PC-9 (cell line): ENCODE measurements at regions not wholly inside any gene's neighbourhood (a gene's known extent, or its start where the extent isn't known, plus 50 kb on each side); places are given as distances from the start of the nearest gene placed in this dataset.

Experiments
- BruUV-seq: library from RNA; stranded (reverse); fragments of 400-500 nt; replicated peaks from 2 replicates; lab custom pipeline; 2021; lab: Mats Ljungman, UMichigan
- CTCF ChIA-PET: fragments of 300-600 bp; sonication (Branson Sonifier 250); formaldehyde crosslinking; loops from one replicate; lab custom pipeline; 2022; ENCODE audit warnings: antibody characterized with exemption; lab: Charles Lee
- POLR2A ChIA-PET: fragments of 300-600 bp; sonication (Branson Sonifier 250); formaldehyde crosslinking; loops from one replicate; lab custom pipeline; 2022; ENCODE audit warnings: antibody characterized with exemption; ENCODE audit not compliant: unreplicated experiment; lab: Charles Lee
- DNase-seq, 2 experiments: peaks; one replicate each; pipeline versions ENCODE4 v3.0.0 to v3.0.0-alpha.2; 2015 to 2022; ENCODE audit warnings: mixed read lengths in 1 of 2
- H2AFZ ChIP-seq: fragments of 200-600 bp; sonication (generic); 2 replicates; pipeline ENCODE4 v1.8.1; 2017; ENCODE audit warnings: antibody characterized with exemption
- H3F3A ChIP-seq: fragments of 200-600 bp; sonication (generic); 2 replicates; pipeline ENCODE4 v1.8.1; 2017; ENCODE audit warnings: antibody characterized with exemption, mild to moderate bottlenecking, low read depth; ENCODE audit not compliant: insufficient read depth
- H3K27ac ChIP-seq: fragments of 200-600 bp; sonication (generic); 2 replicates; pipeline ENCODE4 v1.6.1; 2016; ENCODE audit warnings: mixed run types
- H3K27me3 ChIP-seq: fragments of 200-600 bp; sonication (generic); 2 replicates; pipeline ENCODE4 v1.6.1; 2016; ENCODE audit warnings: low read depth, mixed run types; ENCODE audit not compliant: insufficient read depth
- H3K36me3 ChIP-seq: fragments of 200-600 bp; sonication (generic); 2 replicates; pipeline ENCODE4 v1.6.1; 2016; ENCODE audit warnings: low read depth, mixed run types
- H3K4me1 ChIP-seq: fragments of 200-600 bp; sonication (generic); replicated peaks from 2 replicates; pipeline ENCODE4 v1.6.1; 2016; ENCODE audit warnings: mixed run types; ENCODE audit not compliant: insufficient read depth
- H3K4me2 ChIP-seq: fragments of 200-600 bp; sonication (generic); 2 replicates; pipeline ENCODE4 v1.6.1; 2017; ENCODE audit warnings: mixed run types
- H3K4me3 ChIP-seq: fragments of 200-600 bp; sonication (generic); 2 replicates; pipeline ENCODE4 v1.6.1; 2016; ENCODE audit warnings: mixed run types
- H3K79me2 ChIP-seq: fragments of 200-600 bp; sonication (generic); 2 replicates; pipeline ENCODE4 v1.6.1; 2017; ENCODE audit warnings: low read depth, mixed run types
- H3K9me2 ChIP-seq: fragments of 200-600 bp; sonication (generic); 2 replicates; pipeline ENCODE4 v1.8.1; 2017; ENCODE audit warnings: mild to moderate bottlenecking; ENCODE audit not compliant: insufficient read depth
- H3K9me3 ChIP-seq: fragments of 200-600 bp; sonication (generic); 2 replicates; pipeline ENCODE4 v1.8.1; 2016; ENCODE audit warnings: low read depth; ENCODE audit not compliant: insufficient read depth
- H4K20me1 ChIP-seq: fragments of 200-600 bp; sonication (generic); 2 replicates; pipeline ENCODE4 v1.8.1; 2017; ENCODE audit not compliant: insufficient read depth
- EZH2 ChIP-seq: fragments of 200-600 bp; sonication (generic); IDR thresholded peaks from 2 replicates; pipeline ENCODE4 v1.8.0; 2017; ENCODE audit warnings: antibody characterized with exemption, low read depth
- intact Hi-C: fragments of 100-400 bp; cut with micrococcal nuclease; formaldehyde crosslinking; loops from one replicate; pipeline ENCODE4 v1.10.0; 2022; ENCODE audit not compliant: unreplicated experiment
- TF ChIP-seq, protein P1 (sequence below): fragments of 200-600 bp; sonication (generic); conservative IDR thresholded peaks from 2 replicates; pipeline ENCODE4 v1.6.1; 2017; ENCODE audit warnings: mixed run types, antibody characterized with exemption, mild to moderate bottlenecking, moderate library complexity

DNA sequence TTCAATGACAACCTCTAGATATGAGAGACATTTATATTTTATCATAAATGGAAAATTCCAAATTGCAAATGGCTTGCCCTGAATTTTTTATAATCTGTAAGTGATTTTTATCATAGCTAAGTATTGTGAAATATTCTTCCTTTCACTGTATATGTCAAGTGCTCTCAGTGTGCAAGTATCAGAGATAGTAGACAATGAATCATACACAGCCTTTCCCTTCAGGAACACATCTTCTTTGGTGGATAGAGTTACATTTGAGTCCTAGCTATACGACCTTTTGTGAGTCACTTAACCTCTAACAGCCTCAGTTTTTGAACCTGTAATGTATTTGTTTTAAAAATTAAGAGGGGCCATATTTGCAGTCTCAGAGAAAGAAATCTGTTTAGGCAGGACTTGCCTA is 350.7 kb upstream of the SEL1L start:
- Histone ChIP-seq H3K9me2 (no peaks in the 10 kb centered on the region), H3K79me2 (no peaks in the 10 kb centered on the region), H3K4me2 (no peak overlapping the region), H2AFZ (no peak overlapping the region), H3K4me3 (no peak overlapping the region), H3K36me3 (no peaks in the 10 kb centered on the region), H4K20me1 (no peaks in the 10 kb centered on the region), H3K27me3 (no peaks in the 10 kb centered on the region), H3F3A (no peaks in the 10 kb centered on the region), H3K9me3 (no peaks in the 10 kb centered on the region), H3K4me1 (no peaks in the 10 kb centered on the region), H3K27ac (no peak overlapping the region)
- ChIA-PET CTCF (no interaction called here), POLR2A (no interaction called here)
- BruUV-seq, result no TSS peak
- intact Hi-C loops, result no loop called here
- no peak for DNase-seq
- TF ChIP-seq, protein P1, sequence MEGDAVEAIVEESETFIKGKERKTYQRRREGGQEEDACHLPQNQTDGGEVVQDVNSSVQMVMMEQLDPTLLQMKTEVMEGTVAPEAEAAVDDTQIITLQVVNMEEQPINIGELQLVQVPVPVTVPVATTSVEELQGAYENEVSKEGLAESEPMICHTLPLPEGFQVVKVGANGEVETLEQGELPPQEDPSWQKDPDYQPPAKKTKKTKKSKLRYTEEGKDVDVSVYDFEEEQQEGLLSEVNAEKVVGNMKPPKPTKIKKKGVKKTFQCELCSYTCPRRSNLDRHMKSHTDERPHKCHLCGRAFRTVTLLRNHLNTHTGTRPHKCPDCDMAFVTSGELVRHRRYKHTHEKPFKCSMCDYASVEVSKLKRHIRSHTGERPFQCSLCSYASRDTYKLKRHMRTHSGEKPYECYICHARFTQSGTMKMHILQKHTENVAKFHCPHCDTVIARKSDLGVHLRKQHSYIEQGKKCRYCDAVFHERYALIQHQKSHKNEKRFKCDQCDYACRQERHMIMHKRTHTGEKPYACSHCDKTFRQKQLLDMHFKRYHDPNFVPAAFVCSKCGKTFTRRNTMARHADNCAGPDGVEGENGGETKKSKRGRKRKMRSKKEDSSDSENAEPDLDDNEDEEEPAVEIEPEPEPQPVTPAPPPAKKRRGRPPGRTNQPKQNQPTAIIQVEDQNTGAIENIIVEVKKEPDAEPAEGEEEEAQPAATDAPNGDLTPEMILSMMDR, result no peak
- no peak for TF ChIP-seq EZH2

DNA sequence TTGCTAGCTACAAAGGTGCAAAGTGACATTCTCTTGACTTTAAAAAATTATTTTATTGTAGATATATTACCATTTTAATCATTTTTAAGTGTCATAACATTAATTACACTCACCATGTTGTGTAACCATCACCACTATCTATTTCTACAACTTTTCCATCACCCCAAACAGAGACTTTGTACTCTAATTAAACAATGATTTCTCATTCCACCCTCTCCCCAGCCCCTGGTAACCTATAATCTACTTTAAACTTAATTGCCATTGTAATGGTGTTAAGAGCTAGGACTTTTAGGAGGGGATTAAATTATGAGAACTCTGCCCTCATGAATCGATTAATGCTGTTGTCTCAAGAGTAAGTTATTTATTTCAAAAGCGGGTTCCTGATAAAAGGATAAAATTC is 352.9 kb upstream of the SEL1L start:
- TF ChIP-seq EZH2, result no peak
- TF ChIP-seq, protein P1, result no peak
- no peaks in the 10 kb centered on the region for H3K36me3 ChIP-seq
- no TSS peak for BruUV-seq
- no peaks in the 10 kb centered on the region for H4K20me1 ChIP-seq
- no peak overlapping the region for H3K4me2 ChIP-seq
- no peaks in the 10 kb centered on the region for H3K9me2 ChIP-seq
- no peaks in the 10 kb centered on the region for H3K79me2 ChIP-seq
- CTCF ChIA-PET, result no interaction called here
- no peak overlapping the region for H2AFZ ChIP-seq
- DNase-seq, result no peak
- no peaks in the 10 kb centered on the region for H3K4me1 ChIP-seq
- POLR2A ChIA-PET, result no interaction called here
- no peaks in the 10 kb centered on the region for H3K9me3 ChIP-seq
- H3K4me3 ChIP-seq, result no peak overlapping the region
- H3K27ac ChIP-seq, result no peak overlapping the region
- intact Hi-C loops, result no loop called here
- no peaks in the 10 kb centered on the region for H3K27me3 ChIP-seq
- no peaks in the 10 kb centered on the region for H3F3A ChIP-seq

DNA sequence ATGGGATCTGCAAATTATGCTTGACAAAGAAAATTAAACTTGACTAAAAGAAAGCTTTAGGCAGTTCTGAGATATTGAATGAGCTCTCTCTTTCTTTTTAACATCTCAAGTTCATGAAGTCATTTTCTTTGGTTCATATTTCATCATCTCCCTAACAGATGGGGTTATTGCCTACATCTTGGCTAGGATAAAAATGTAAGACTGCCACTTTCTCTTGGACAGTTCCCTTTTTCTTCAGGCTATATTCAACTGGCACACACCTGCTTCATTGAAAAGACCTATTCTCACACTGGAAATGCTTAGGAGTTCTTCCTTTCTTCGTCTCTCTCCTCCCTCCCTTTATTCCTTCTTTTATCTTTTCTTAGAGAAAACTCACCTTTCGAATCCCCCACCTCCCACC is 355.9 kb upstream of the SEL1L start:
- Histone ChIP-seq H3K79me2 (no peaks in the 10 kb centered on the region), H3K27me3 (no peaks in the 10 kb centered on the region), H3K9me2 (no peaks in the 10 kb centered on the region), H3K36me3 (no peaks in the 10 kb centered on the region), H3K4me1 (no peaks in the 10 kb centered on the region), H4K20me1 (no peaks in the 10 kb centered on the region), H2AFZ (no peak overlapping the region), H3K27ac (no peak overlapping the region), H3K9me3 (no peaks in the 10 kb centered on the region), H3K4me3 (no peak overlapping the region), H3K4me2 (no peak overlapping the region), H3F3A (no peaks in the 10 kb centered on the region)
- BruUV-seq, result no TSS peak
- ChIA-PET CTCF (no interaction called here), POLR2A (no interaction called here)
- no peak for TF ChIP-seq EZH2
- TF ChIP-seq, protein P1, result no peak
- DNase-seq, result no peak
- intact Hi-C loops, result no loop called here
